SH-SY5Y (cell line): ENCODE measurements at regions not wholly inside any gene's neighbourhood (a gene's known extent, or its start where the extent isn't known, plus 50 kb on each side); places are given as distances from the start of the nearest gene placed in this dataset.

ENCODE experiments used
- GATA2 ChIP-seq: IDR thresholded peaks from 2 replicates; pipeline ENCODE4 v1.6.1; 2011; ENCODE audit warnings: mild to moderate bottlenecking, low read depth, low read length
- GATA3 ChIP-seq: IDR thresholded peaks from 2 replicates; pipeline ENCODE4 v1.6.1; 2011; ENCODE audit warnings: low read depth, mild to moderate bottlenecking, low read length, moderate library complexity

GRCh38 chr18:51637881-51638280, 440.4 kb upstream of the MEX3C start:
- TF ChIP-seq GATA3 (no peak), GATA2 (no peak)
